ENCODE measurements at regions not wholly inside any gene's neighbourhood (a gene's known extent, or its start where the extent isn't known, plus 50 kb on each side); places are given as distances from the start of the nearest gene placed in this dataset.

DNA sequence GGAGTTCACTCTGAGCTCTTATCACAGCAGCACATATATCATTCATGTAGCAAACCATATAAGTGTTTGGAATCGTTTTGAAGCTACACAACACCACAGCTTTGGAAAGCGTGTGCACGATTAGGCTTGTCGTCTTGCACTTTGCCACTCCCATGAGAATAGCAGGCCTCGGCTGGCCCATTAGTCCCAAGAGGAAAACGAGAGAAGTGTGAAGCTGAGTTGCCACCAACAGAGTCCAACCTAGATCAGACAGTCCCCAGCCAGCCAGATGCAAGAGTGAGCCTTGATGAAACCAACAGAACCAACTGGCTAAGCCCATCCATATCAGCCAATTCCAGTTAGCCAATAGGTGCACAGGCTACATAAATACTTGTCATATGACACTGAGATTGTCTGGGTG, 238.4 kb downstream of the C1orf94 start:
- H3K4me1 ChIP-seq (ENCODE audit: insufficient read depth, low read length): no peaks in the 10 kb centered on the region
- H3K4ac ChIP-seq (ENCODE audit: low read depth, low read length): no peak overlapping the region
- H3K4me2 ChIP-seq (ENCODE audit: insufficient read depth, insufficient read length, low read length): no peak overlapping the region
- H3K27ac Mint-ChIP-seq: no peak overlapping the region
- peaks cover 15% of the 10 kb centered on the region for H3K27me3 Mint-ChIP-seq (ENCODE audit: low read depth)
- no peaks in the 10 kb centered on the region for H3K79me2 ChIP-seq (ENCODE audit: insufficient read depth, low read length)
- no peak overlapping the region for H2AFZ ChIP-seq (ENCODE audit: low read length)
- no peak overlapping the region for H3K56ac ChIP-seq (ENCODE audit: insufficient read length, low read depth, low read length)
- TF ChIP-seq CTCF (conservative IDR thresholded peaks at IDR 0.05): no peak
- H3K79me1 ChIP-seq (ENCODE audit: insufficient read depth, low read depth, low read length, poor library complexity, severe bottlenecking): no peaks in the 10 kb centered on the region
- no peak overlapping the region for H3K18ac ChIP-seq (ENCODE audit: insufficient read length, low read depth, low read length)
- no peak overlapping the region for H3T11ph ChIP-seq (ENCODE audit: low read length)
- no peak overlapping the region for H4K8ac ChIP-seq (replicated peaks; ENCODE audit: insufficient read length, low read depth, low read length)
- no peak overlapping the region for H2BK12ac ChIP-seq (ENCODE audit: insufficient read length, low read depth, low read length)
- DNase-seq: no peak
- no peak overlapping the region for H3K27ac ChIP-seq (ENCODE audit: insufficient read length, low read depth, low read length)
- H3K9ac ChIP-seq (ENCODE audit: extremely low read depth, insufficient read length, low read length): no peak overlapping the region
- H3K14ac ChIP-seq (ENCODE audit: insufficient read depth, low read length): no peak overlapping the region
- H2BK120ac ChIP-seq (ENCODE audit: low read depth, low read length, poor library complexity, severe bottlenecking): no peak overlapping the region
- no peaks in the 10 kb centered on the region for H4K20me1 ChIP-seq (ENCODE audit: control insufficient read depth, insufficient read depth, insufficient read length)
- H3K27me3 ChIP-seq (ENCODE audit: insufficient read depth, low read length): peaks cover 2% of the 10 kb centered on the region
- H4K91ac ChIP-seq (ENCODE audit: insufficient read length, low read depth, low read length): no peak overlapping the region
- H3K23ac ChIP-seq (ENCODE audit: insufficient read length, low read depth, low read length): no peak overlapping the region
- H3K9me3 ChIP-seq (ENCODE audit: control insufficient read depth, low read depth, low read length): no peaks in the 10 kb centered on the region
- WGBS (ENCODE audit: extremely low coverage, insufficient read length, low lambda C conversion rate): no CpG with 5 or more reads among the region's 6 CpGs
- no peak overlapping the region for H2BK20ac ChIP-seq (ENCODE audit: low read depth, low read length, poor library complexity, severe bottlenecking)
- H4K5ac ChIP-seq (ENCODE audit: insufficient read length, low read depth, low read length): no peak overlapping the region
- H3K4me1 Mint-ChIP-seq: peaks cover 3 to 4% of the 10 kb centered on the region in 2 experiments; a peak in 2 of 4 replicates
- no peaks in the 10 kb centered on the region for H3K36me3 Mint-ChIP-seq (ENCODE audit: insufficient read depth in 1 of 3, low read depth in 3 of 3)
- H2BK15ac ChIP-seq (ENCODE audit: low read depth, low read length): no peak overlapping the region
- no peak overlapping the region for H3K4me3 Mint-ChIP-seq
- no peak overlapping the region for H2AK5ac ChIP-seq (ENCODE audit: insufficient read length, low read length)
- no peaks in the 10 kb centered on the region for H3K23me2 ChIP-seq (ENCODE audit: insufficient read length, low read depth, low read length, poor library complexity, severe bottlenecking)
- H2BK5ac ChIP-seq (ENCODE audit: insufficient read length, low read length): no peak overlapping the region
- no peaks in the 10 kb centered on the region; a peak in 1 of 5 replicates for H3K9me3 Mint-ChIP-seq

All from H9 (cell line).